ENCODE measurements at regions not wholly inside any gene's neighbourhood (a gene's known extent, or its start where the extent isn't known, plus 50 kb on each side); places are given as distances from the start of the nearest gene placed in this dataset.

DNA sequence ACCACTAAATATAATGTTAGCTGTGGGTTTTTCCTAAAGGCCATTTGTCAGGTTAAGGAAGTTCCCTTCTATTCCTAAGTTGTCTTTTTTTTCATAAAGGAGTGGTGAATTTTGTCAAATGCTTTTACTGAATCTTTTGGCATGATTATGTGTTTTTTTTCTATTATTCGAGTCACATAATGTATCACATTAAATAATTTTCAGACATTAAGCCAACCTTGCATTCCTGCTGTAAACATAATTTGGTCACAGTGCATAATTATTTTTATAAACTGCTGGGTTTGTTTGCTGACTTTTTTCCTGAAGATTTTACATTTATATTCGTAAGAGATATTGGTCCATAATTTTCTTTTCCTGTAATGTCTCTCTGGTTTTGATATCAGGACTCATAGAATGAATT, 101.8 kb upstream of the SPRED1 start:
- Histone ChIP-seq H3K27me3 (no peaks in the 10 kb centered on the region), H3K4me3 (ENCODE audit: low read depth in 1 of 2, low read length in 1 of 2) (no peak overlapping the region), H3K36me3 (no peaks in the 10 kb centered on the region), H3K9me3 (peaks cover 6% of the 10 kb centered on the region), H3K4me1 (ENCODE audit: control insufficient read depth in 1 of 2, insufficient read depth in 1 of 2, low read depth in 1 of 2, low read length in 1 of 2) (no peaks in the 10 kb centered on the region), H3K27ac (no peak overlapping the region)
- TF ChIP-seq, protein P1, sequence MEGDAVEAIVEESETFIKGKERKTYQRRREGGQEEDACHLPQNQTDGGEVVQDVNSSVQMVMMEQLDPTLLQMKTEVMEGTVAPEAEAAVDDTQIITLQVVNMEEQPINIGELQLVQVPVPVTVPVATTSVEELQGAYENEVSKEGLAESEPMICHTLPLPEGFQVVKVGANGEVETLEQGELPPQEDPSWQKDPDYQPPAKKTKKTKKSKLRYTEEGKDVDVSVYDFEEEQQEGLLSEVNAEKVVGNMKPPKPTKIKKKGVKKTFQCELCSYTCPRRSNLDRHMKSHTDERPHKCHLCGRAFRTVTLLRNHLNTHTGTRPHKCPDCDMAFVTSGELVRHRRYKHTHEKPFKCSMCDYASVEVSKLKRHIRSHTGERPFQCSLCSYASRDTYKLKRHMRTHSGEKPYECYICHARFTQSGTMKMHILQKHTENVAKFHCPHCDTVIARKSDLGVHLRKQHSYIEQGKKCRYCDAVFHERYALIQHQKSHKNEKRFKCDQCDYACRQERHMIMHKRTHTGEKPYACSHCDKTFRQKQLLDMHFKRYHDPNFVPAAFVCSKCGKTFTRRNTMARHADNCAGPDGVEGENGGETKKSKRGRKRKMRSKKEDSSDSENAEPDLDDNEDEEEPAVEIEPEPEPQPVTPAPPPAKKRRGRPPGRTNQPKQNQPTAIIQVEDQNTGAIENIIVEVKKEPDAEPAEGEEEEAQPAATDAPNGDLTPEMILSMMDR (IDR thresholded peaks at IDR 0.05) = no peak

DNA sequence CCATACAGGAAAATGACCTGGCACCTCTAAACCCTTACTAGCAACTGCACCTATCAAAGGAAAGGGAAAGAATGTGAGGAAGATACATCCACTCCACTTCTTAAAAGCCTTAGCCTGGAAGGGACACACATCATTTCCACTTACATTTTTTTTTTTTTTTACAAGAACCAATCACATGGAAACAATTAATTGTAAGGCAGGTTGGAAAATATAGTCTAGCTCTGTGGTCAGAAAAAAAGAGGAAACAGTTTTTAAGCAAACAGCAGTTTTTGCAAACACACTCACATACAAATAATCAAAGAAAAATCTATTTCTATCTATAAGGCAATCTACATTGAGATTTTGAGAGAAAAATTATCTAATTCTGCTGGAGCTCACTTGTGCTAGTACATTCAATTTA, 98.9 kb upstream of the SPRED1 start:
- H3K27me3 ChIP-seq = no peaks in the 10 kb centered on the region
- no peak overlapping the region for H3K4me3 ChIP-seq (ENCODE audit: low read depth in 1 of 2, low read length in 1 of 2)
- TF ChIP-seq, protein P1 (IDR thresholded peaks at IDR 0.05) = no peak
- no peak overlapping the region for H3K27ac ChIP-seq
- H3K36me3 ChIP-seq = no peaks in the 10 kb centered on the region
- H3K4me1 ChIP-seq (ENCODE audit: control insufficient read depth in 1 of 2, insufficient read depth in 1 of 2, low read depth in 1 of 2, low read length in 1 of 2) = no peaks in the 10 kb centered on the region
- H3K9me3 ChIP-seq = peaks cover 6% of the 10 kb centered on the region

DNA sequence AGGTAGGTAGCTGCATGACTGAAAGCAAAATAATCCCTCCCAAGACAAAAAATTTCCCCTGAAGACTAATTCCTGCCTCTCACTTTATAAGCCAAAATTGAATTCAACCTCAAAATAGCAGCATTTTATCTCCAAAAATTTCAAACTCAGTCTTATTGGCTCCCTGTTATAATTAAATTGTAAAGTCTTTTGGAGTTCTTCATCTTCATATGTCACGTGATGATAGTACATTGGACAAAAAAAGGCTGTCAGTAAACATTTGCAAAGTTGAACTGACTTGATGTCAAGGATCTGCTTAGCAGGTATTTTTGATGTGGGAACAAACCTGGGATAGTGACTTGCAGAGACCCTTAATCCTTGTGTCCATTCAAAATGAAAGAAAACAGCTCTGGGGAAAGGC, 98.4 kb upstream of the SPRED1 start:
- Histone ChIP-seq H3K27ac (no peak overlapping the region), H3K9me3 (peaks cover 6% of the 10 kb centered on the region), H3K4me1 (ENCODE audit: control insufficient read depth in 1 of 2, insufficient read depth in 1 of 2, low read depth in 1 of 2, low read length in 1 of 2) (no peaks in the 10 kb centered on the region), H3K4me3 (ENCODE audit: low read depth in 1 of 2, low read length in 1 of 2) (no peak overlapping the region), H3K27me3 (no peaks in the 10 kb centered on the region), H3K36me3 (no peaks in the 10 kb centered on the region)
- TF ChIP-seq, protein P1 (IDR thresholded peaks at IDR 0.05) = no peak

DNA sequence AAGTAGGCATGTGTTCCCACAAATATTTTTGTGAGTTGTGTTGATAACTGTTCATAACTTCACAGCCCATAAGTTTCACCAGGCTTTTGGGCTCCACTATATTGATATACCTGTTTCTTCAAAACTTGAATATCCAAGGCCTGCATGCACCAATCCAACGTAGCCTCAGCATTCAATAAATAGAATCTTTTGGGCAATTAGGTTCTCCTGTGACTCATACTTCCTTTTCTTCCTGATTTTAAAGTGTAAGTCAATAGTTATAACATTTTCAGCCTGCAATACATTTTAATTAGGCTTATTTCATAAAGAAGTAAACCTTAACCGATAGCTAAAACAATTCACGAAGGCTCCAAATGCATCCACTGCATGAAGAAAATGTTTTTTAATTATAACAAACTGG, 97.8 kb upstream of the SPRED1 start:
- Histone ChIP-seq H3K9me3 (peaks cover 6% of the 10 kb centered on the region), H3K27me3 (no peaks in the 10 kb centered on the region), H3K4me3 (ENCODE audit: low read depth in 1 of 2, low read length in 1 of 2) (no peak overlapping the region), H3K27ac (no peak overlapping the region), H3K4me1 (ENCODE audit: control insufficient read depth in 1 of 2, insufficient read depth in 1 of 2, low read depth in 1 of 2, low read length in 1 of 2) (no peaks in the 10 kb centered on the region), H3K36me3 (no peaks in the 10 kb centered on the region)
- TF ChIP-seq, protein P1 (IDR thresholded peaks at IDR 0.05) = no peak

DNA sequence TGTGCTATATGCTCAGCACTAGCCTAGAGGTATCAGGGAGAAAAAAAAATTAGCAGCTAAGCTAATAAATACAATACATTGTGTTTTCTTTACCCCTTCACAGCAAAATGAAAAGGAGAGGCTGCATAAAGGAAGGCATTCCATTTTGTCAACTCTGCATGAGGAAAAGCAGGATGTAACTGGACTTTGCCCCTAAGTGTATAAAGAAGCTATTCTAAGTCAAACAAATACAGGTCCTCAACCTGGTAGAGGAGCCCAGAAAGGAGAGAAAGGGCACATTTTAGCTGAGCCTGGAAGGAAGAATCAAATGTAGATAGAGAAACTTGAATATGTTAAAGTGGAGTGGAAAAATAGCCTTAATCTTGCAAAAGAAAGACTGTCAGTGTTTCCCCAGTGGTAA, 89.0 kb upstream of the SPRED1 start:
- TF ChIP-seq, protein P1 (IDR thresholded peaks at IDR 0.05) = no peak
- H3K27me3 ChIP-seq = no peaks in the 10 kb centered on the region
- no peak overlapping the region for H3K4me3 ChIP-seq (ENCODE audit: low read depth in 1 of 2, low read length in 1 of 2)
- no peak overlapping the region for H3K27ac ChIP-seq
- no peaks in the 10 kb centered on the region for H3K36me3 ChIP-seq
- H3K9me3 ChIP-seq = no peaks in the 10 kb centered on the region
- no peaks in the 10 kb centered on the region for H3K4me1 ChIP-seq (ENCODE audit: control insufficient read depth in 1 of 2, insufficient read depth in 1 of 2, low read depth in 1 of 2, low read length in 1 of 2)

DNA sequence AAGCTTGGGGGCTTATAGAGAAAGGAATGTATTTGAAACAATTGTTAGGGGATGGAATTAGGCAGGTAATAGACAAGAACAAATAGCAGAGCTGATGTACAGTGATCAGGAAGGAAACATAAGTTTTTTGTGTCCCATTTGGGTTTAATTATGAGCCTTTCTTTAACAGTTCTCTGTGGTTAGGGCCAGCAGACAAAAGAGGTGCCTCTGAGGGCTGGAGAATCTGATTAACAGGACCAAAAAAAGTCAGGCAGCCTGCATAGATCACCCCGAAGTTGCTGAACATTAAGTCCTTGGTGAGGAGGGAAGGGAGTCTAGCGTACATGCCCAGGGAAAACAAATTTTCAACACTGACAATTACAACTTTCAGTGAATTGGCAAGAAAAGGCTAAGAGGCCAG, 88.6 kb upstream of the SPRED1 start:
- TF ChIP-seq, protein P1 (IDR thresholded peaks at IDR 0.05) = no peak
- Histone ChIP-seq H3K4me1 (ENCODE audit: control insufficient read depth in 1 of 2, insufficient read depth in 1 of 2, low read depth in 1 of 2, low read length in 1 of 2) (no peaks in the 10 kb centered on the region), H3K27ac (no peak overlapping the region), H3K36me3 (no peaks in the 10 kb centered on the region), H3K4me3 (ENCODE audit: low read depth in 1 of 2, low read length in 1 of 2) (no peak overlapping the region), H3K27me3 (no peaks in the 10 kb centered on the region), H3K9me3 (no peaks in the 10 kb centered on the region)

Measured in neutrophil (primary cell).